ENCODE measurements at regions not wholly inside any gene's neighbourhood (a gene's known extent, or its start where the extent isn't known, plus 50 kb on each side); places are given as distances from the start of the nearest gene placed in this dataset.

- DNase-seq (ENCODE audit: low read depth in 2 of 2): peak in 1 of 2 experiments; percentile 7
These were observed 678.1 kb upstream of the GOT2 start for GRCh38 chr16:59411961-59412841.

- no peak for DNase-seq (ENCODE audit: low read depth in 2 of 2)
These were observed 676.3 kb upstream of the GOT2 start for GRCh38 chr16:59410451-59410850.

- DNase-seq (ENCODE audit: low read depth in 2 of 2): no peak
These were observed 671.7 kb upstream of the GOT2 start for GRCh38 chr16:59405802-59406201.

- DNase-seq (ENCODE audit: low read depth in 2 of 2): no peak
These were observed 670.4 kb upstream of the GOT2 start for GRCh38 chr16:59404509-59404908.

- no peak for DNase-seq (ENCODE audit: low read depth in 2 of 2)
These were observed 666.7 kb upstream of the GOT2 start for GRCh38 chr16:59400830-59401229.

- no peak for DNase-seq (ENCODE audit: low read depth in 2 of 2)
These were observed 663.5 kb upstream of the GOT2 start for GRCh38 chr16:59397638-59398037.

- DNase-seq (ENCODE audit: low read depth in 2 of 2): no peak
These were observed 660.4 kb upstream of the GOT2 start for GRCh38 chr16:59394526-59394925.

GRCh38 chr16:59392911-59393310 lies 658.8 kb upstream of the GOT2 start:
- DNase-seq (ENCODE audit: low read depth in 2 of 2): no peak

- DNase-seq (ENCODE audit: low read depth in 2 of 2): no peak
These were observed 657.7 kb upstream of the GOT2 start for GRCh38 chr16:59391617-59392364.

- DNase-seq (ENCODE audit: low read depth in 2 of 2): peak; percentile 62 to 66
These were observed 651.8 kb upstream of the GOT2 start for GRCh38 chr16:59385959-59386358.

- no peak for DNase-seq (ENCODE audit: low read depth in 2 of 2)
These were observed 651.4 kb upstream of the GOT2 start for GRCh38 chr16:59385491-59385890.

- no peak for DNase-seq (ENCODE audit: low read depth in 2 of 2)
These were observed 639.5 kb upstream of the GOT2 start for GRCh38 chr16:59373632-59374031.

- no peak for DNase-seq (ENCODE audit: low read depth in 2 of 2)
These were observed 636.6 kb upstream of the GOT2 start for GRCh38 chr16:59370717-59371116.

GRCh38 chr16:59369523-59369922 lies 635.4 kb upstream of the GOT2 start:
- DNase-seq (ENCODE audit: low read depth in 2 of 2): no peak

GRCh38 chr16:59368586-59368985 lies 634.5 kb upstream of the GOT2 start:
- no peak for DNase-seq (ENCODE audit: low read depth in 2 of 2)

GRCh38 chr16:59356709-59357108 lies 622.6 kb upstream of the GOT2 start:
- no peak for DNase-seq (ENCODE audit: low read depth in 2 of 2)

- DNase-seq (ENCODE audit: low read depth in 2 of 2): no peak
These were observed 622.0 kb upstream of the GOT2 start for GRCh38 chr16:59356144-59356543.

GRCh38 chr16:59355704-59356103 lies 621.6 kb upstream of the GOT2 start:
- no peak for DNase-seq (ENCODE audit: low read depth in 2 of 2)

GRCh38 chr16:59351305-59351903 lies 617.3 kb upstream of the GOT2 start:
- DNase-seq (ENCODE audit: low read depth in 2 of 2): no peak

- no peak for DNase-seq (ENCODE audit: low read depth in 2 of 2)
These were observed 616.6 kb upstream of the GOT2 start for GRCh38 chr16:59350670-59351069.

- no peak for DNase-seq (ENCODE audit: low read depth in 2 of 2)
These were observed 608.6 kb upstream of the GOT2 start for GRCh38 chr16:59342669-59343068.

GRCh38 chr16:59341368-59341767 lies 607.3 kb upstream of the GOT2 start:
- DNase-seq (ENCODE audit: low read depth in 2 of 2): no peak

GRCh38 chr16:59339871-59340270 lies 605.8 kb upstream of the GOT2 start:
- no peak for DNase-seq (ENCODE audit: low read depth in 2 of 2)

Data from fibroblast of skin of left biceps (primary cell).